NCI-H510A treated with DMSO at 0.1 percent for 48 hours (cell line): ENCODE measurements at regions not wholly inside any gene's neighbourhood (a gene's known extent, or its start where the extent isn't known, plus 50 kb on each side); places are given as distances from the start of the nearest gene placed in this dataset.

Experiments
- DNase-seq: peaks from one replicate; lab custom pipeline; 2025; lab: John Stamatoyannopoulos, UW

DNA sequence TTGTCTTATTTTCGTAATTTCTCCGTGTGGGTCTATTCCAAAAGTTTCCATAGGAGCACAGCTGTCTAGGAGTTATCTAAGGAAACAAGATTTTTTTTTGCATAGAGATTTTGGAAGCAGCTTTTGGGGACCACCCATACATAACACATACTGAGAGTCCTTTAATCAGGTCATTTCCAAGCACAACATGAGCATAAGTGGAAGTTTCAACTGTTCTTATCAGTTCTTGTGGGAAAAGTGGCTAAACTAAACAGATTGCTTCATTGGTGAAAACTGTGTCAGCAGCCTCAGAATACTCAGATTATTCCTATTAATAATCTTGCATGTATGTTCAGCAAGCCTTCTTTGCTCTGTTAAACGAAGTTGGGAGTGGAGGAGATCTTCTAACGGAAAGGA is 153.6 kb upstream of the TYRP1 start:
- DNase-seq = no peak

DNA sequence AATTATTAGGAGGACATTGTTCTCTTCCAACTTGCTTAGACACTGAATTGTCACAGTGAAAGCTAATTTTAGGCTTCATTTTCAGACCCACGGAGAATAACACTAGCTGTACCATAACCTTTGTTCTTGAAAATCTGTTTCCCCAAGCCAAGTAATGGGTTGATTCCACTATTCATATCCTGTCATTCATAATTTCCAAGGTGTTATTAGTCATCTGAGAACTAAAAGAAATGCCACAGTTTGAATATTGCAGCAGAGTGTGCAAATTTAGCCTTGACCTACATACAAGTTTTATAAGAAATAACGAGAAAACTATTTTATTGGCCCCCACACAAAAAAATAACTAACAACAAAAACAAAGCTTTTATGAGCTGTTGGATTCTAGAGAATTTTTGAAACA is 148.5 kb upstream of the TYRP1 start:
- no peak for DNase-seq

DNA sequence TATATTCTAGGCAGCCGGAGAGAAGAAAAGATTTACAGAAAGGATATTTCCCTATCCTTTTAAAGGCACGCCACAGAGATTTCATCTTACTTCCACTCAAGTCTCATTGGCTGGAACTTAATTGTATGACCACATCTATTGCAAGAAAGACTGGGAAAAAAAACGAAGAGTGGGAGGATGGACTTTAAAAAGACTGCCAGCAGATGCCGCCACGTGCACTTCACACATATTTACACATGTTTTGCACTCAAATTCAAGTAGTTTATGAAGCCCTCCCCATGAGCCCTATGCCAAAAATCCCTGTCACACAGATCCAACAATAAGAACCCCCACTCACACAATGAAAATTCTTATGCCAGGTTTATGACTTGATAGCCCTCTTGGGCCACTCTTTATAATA is 138.5 kb upstream of the TYRP1 start:
- no peak for DNase-seq

DNA sequence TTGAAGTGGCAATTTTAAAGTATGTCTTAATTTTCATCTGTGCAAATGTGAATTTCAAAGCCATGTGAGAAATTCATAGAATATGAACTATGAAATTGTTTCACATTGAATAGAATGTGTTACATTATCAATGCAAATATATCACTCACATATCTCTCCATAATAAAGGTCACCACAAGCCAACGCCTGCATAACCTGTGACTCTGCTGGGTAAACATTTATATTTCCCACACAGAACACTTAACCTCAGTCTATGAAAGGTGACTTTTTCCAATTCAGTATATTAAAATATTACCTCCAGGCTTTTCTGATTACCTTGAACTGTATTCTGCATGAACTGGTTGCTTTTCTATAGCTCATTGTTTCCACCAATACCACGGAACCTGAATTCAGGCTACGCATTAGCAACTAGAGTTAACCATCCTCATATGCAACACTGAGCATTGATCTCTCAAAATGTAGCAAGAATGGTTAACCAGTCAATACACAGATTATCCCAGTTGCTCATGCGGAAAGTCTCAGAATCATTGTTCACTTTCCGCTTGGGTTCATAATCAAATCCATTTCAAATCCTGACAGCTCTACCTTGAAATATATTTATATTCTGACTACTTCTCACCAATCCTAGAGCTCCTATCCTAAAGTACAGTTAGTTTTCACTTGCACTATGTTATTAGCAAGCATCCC is 126.6 kb upstream of the TYRP1 start:
- no peak for DNase-seq

DNA sequence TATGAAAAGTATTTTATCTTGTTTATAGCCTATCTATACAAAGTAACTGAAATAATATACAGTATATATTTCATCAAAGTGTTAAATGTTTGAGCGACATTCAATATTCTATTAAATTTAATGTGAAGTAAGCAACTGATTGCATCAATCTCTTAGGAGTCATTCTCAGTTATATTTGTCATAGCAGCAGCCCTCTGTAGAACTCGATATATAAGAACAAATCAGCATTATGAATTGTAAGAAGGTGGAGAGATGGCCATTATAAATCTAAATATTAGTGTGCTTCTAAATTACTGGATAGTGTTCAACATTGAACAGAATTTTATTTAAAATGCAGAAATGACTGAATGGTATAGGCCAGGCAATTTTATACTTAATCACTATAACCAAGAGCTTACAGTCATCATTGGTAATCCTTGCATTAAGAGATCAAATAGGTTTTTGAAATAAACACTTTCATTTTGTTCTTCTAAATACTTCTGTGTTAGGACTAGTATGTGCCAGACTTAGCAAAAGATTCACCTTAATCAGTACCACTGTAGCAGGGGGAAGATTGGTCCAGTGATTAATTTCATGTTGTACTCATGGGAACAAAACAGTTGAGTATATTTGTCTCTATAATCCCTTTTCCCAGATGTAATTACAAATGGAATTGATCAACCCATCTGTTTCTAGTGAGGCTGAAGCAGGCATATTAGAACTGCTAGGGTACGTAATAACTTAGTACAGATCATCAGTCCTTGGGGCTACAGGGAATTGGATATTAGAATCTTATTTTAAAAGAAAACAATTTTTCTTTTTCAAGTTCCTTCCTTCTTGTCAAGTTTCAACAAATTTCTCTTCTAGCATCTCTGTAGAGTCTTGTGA is 108.3 kb upstream of the TYRP1 start:
- no peak for DNase-seq

- no peak for DNase-seq
Measured at GRCh38 chr9:12595400-12595799, 97.8 kb upstream of the TYRP1 start.

DNA sequence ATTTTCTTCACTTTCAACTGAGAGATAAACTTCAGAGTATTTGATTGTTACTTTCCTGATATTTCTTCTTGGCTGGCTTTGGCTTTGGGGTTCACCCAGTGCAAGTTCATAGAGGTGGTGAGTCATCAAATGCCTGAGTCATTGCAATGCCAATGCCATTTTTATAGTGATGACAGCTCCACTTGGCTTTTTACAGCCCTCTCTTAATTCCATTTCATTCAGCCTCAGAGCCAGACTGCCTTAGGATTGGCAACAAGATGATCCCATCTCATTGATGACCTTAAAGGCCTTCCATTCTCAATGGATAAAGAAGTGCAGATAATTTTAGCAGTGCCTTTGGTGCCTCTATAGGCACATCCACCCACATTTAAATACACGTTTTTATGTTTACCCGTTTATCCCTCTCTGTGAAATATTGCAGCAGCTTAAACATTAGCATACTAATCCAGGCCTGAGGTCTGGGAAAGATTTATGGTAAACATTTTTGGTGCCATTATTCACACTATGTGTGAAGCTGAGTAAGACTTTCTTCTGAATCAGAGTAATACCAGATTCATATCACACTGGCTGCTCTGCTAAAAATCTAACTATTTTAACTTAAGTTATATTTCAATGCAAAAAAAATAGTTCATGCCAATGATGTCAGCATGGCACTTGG is 88.9 kb upstream of the TYRP1 start:
- DNase-seq = no peak

DNA sequence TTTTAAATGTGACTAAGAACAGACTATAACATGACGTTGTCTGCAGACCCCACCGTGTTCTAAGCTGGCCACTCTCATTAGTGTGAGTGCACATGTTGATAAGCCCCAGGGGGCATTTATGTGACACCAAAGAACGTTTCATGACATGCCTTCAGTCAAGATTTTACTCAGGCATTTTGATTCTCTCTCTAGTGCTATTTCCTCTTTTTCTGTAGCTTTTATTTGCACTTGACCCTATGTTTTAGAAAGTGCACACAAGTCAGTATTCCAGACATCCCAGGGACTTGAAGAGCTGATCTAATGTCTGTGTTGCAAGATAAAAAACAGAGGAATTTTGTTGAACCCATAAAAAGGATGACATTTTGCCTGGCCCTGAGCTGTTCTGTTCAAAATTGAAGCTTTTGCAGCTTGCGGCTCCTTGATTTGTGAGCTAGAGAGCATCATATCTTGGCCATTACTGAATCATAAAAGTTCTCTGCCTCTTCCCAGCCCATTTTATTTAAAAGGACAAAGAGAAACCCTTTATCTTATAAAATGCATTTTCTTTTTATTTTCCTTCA is 80.9 kb upstream of the TYRP1 start:
- no peak for DNase-seq

DNA sequence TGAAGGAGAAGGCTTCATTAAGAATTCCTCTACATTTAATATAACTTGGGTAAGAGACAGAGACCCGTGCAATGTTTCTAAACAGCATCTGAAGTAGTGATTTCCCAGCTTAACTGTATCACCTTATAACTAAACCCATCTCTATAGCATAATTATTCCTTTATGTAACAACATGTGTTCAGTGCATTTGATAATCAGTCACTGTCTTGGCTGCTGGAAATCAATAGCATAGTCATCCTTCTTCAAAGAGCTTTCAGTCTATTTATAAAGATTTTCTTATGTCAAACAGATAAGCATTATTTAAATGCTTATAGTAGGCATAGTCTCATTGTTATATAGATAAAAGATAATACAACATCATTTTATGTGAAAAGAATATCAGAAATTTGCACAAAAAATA is 80.1 kb upstream of the TYRP1 start:
- DNase-seq = no peak

GRCh38 chr9:12614488-12614887 is 78.7 kb upstream of the TYRP1 start:
- no peak for DNase-seq

DNA sequence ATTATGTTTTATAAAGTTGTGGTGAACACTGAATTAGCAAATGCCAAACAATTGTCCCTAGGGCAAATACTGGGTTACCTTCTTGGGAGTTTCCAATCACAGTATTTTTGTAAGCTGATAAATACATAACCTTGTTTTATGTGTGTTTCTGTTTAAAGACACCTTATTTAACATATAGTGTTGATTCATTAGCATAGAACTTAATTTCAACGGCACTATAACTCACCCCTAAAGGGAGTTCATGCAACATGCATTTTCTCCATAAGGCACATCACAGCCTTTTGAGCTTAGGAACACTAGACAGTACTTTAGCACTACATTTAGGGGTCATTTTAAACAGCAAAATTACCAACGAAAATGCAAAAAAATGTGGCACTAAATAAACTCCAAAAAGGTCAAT is 74.2 kb upstream of the TYRP1 start:
- no peak for DNase-seq

- no peak for DNase-seq
Measured at GRCh38 chr9:12625844-12626243, 67.3 kb upstream of the TYRP1 start.

DNA sequence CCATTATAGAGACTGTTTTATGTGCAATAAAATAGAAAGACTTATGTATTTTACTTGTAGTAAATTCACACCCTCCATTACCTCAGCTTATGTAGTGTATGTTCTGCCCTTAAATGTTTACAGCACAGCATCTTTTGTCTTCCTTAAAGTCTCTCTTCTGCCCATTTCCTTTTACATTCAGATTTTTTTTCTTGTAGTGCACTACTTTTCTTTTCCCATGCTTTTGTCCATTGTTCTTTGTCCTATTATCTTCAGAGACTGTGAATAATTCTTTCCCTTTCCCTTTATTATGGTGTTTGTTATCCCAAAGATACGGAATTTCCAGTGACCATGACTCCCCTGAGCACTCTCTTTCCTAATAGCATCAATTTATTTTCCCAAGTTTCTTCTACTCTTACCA is 66.1 kb upstream of the TYRP1 start:
- no peak for DNase-seq

GRCh38 chr9:12628546-12628945 is 64.6 kb upstream of the TYRP1 start:
- DNase-seq = no peak

DNA sequence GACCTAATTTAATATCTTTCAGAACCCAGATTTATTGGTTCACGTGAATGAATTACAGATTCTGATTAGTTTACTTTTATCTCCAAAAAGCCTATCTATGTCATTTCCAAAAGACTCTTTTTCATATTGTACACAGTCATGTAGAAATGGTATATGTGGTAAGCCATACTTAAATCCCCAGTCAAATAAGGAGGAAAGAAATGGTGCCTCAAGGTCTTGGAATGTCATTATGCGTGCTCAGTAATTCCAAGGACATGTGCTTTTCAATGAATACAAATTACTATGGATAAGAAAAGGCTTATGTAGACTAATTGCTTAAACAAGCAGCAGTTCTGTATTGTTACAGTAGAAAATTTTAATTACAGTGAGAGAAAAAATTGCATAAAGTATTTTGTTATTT is 64.1 kb upstream of the TYRP1 start:
- DNase-seq = no peak

GRCh38 chr9:12631866-12632265 is 61.3 kb upstream of the TYRP1 start:
- DNase-seq = no peak

DNA sequence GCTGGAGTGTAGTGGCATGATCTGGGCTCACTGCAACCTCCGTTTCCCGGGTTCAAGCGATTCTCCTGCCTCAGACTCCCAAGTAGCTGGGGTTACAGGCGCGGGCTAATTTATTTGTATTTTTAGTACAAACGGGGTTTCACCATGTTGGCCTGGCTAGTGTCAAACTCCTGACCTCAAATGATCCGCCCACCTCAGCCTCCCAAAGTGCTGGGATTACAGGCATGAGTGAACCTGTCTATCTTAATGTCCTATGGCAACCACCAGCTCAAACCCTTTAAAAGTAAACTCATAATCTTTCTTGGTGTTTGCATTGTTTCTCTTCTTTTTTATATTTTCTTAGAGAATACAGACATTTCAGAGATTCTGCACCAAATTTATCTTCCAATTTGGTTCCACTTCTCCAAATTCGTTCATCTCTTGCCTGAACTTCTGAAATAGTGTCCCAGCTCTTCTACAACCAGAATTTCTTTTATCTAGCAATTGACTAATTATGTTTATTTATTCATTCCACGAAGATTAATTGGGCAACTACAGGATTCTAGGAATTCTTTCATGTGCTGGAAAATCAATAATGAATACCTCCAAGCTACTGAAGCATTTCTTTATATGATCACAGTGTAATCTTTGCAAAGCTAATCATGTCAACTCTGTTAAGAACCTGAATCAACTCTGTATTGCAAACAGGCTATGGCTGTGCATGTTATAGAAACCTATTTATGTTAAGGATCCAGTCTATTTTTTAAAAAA is 60.0 kb upstream of the TYRP1 start:
- no peak for DNase-seq

- DNase-seq = peak; percentile 57
Measured at GRCh38 chr9:12640016-12640587, 53.1 kb upstream of the TYRP1 start.

DNA sequence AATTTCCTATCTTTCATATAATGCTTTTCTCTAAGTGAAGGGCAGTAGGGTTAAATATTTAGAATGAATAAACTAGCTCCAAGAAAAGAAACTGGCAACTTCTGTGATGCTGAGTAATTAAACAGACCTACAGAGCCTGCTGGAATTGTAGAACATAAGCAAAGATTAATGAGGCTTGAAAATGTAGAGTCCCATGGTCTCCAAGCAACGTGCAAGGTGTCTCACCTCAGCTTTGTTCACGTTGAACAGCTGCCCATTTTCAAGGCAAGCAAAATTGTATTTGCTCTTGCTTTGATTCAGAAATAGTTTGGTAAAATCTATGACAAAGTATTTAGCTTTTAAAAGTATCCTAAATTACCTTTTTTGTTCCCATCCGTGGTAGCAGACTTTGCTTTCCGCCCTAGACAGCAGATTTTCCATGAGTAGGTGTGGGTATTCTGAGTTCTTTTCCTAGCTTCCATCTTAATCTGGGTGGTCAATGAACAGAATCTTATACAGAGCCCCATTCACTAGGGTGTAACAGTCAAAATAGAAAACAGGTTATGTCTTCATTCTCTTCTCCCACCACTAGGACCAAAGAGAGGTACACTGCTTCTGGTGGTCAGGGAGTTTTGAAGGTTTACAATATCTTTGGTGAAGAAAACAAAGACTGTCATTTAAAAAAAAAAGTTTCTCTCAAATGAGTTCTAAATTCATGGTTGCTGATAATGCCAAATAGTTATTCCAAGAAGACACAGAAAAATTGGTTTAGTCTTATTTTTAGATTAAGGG is 52.1 kb upstream of the TYRP1 start:
- peak; percentile 30 for DNase-seq
